Ectodermal cell (in vitro differentiated cells): ENCODE measurements at regions not wholly inside any gene's neighbourhood (a gene's known extent, or its start where the extent isn't known, plus 50 kb on each side); places are given as distances from the start of the nearest gene placed in this dataset.
A peak's percentile ranks its signal among the peaks of the same experiment; 100 is the strongest.

Experiments
- H3K27ac ChIP-seq: 2 replicates; pipeline ENCODE4 v1.7.0; 2013; ENCODE audit warnings: mild to moderate bottlenecking, low read depth, low read length; ENCODE audit not compliant: insufficient read depth, poor library complexity, severe bottlenecking
- H3K27me3 ChIP-seq: 2 replicates; pipeline ENCODE4 v1.7.0; 2013; ENCODE audit warnings: mild to moderate bottlenecking, low read length; ENCODE audit not compliant: insufficient read depth, control insufficient read depth, poor library complexity, severe bottlenecking
- H3K36me3 ChIP-seq: one replicate; pipeline ENCODE4 v1.7.0; 2013; ENCODE audit warnings: low read length; ENCODE audit not compliant: control insufficient read depth, insufficient read depth
- H3K4me1 ChIP-seq: one replicate; pipeline ENCODE4 v1.7.0; 2013; ENCODE audit warnings: low read length; ENCODE audit not compliant: control insufficient read depth, insufficient read depth
- H3K4me3 ChIP-seq: 2 replicates; pipeline ENCODE4 v1.7.0; 2013; ENCODE audit warnings: low read depth, low read length, control low read depth; ENCODE audit not compliant: insufficient read depth
- H3K9me3 ChIP-seq: 2 replicates; pipeline ENCODE4 v1.7.0; 2013; ENCODE audit warnings: mild to moderate bottlenecking, low read length, moderate library complexity; ENCODE audit not compliant: control insufficient read depth
- WGBS, 2 experiments: methylation state at CpG; one replicate each; pipeline ENCODE4 v1.1.7; 2013; ENCODE audit warnings: missing lambda C conversion rate in 2 of 2; 5-methylcytosine and 5-hydroxymethylcytosine counted together

DNA sequence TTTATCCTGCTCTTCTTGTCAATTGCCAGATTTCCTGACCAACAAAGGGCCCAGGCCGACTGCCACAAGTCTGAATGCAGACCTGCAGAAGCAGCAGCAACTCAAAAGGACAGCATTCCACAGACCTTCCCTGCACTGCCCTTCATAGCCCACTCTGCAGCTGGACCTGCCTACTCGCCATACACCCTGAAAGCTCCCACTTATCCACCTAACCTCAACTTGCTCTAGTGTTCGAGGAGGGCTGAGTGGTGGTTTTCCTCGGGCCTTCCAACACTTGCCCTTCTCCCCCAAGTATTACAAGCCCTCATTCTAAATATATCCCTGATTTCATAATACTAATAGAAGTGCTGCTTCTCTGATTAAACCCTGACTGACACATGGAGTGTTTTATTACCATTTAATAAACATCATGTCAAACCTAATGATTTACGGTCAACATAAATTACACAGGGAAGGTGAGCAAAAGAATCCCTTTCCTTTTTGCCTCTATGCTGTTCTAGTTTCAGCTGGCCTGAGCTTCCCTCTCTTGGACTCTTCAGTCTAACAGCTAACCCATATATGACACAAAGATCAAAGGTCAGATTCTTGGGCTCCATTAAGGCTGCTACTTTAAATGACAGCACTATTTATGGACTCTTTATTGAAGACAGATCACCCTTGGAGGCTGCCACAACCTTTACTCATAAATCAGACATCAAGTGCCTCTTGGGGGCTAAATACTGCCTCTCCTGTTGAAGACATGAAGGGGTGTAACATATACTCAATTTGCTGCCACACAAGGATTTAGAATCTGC, 1546.9 kb upstream of the TMEM132C start:
- no peak overlapping the region for H3K27ac ChIP-seq
- no peak overlapping the region for H3K4me3 ChIP-seq
- WGBS, 2 experiments, result 81 to 84% methylated on average over 5 of the region's 5 CpGs

DNA sequence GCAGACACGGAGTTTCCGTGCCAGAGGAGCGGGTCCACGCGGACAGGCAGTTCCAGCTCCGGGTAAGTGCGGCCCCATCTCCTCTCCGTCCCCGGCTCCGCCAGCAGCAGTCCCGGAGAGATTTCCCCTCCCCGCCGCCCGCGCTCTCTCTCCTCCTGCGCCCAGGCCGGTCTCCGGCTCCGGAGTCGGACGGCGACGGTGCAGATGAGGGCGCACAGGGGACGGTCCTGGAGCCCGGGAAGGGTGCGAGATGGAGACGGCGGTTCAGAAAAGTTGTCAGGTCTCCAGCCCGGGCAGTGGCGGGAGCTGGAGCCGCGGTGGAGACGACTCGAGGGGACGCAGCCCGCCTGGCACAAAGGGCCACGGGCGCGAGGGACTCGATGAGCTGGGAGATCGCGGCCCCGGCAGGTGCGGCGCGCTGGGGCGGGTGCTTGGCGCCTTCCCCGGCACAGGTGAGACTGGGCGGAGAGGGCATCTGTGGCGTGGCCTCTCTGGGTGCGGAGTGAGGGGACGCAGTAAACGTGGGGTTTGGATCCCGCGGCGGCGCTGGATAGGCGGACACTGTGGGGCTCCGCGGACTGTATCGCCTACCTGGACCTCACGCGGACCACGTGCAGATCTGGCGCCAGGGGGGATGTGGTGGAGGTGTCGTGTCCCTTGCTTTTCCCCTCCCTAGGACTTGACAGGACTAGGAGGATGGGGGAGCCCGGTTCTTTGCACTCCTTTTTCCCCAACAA, 1540.3 kb upstream of the TMEM132C start:
- Histone ChIP-seq H3K27ac (no peak overlapping the region), H3K4me1 (peaks cover 8% of the 10 kb centered on the region), H3K4me3 (peak overlapping the region; percentile 30), H3K27me3 (peaks cover 49% of the 10 kb centered on the region), H3K36me3 (no peaks in the 10 kb centered on the region), H3K9me3 (no peaks in the 10 kb centered on the region)
- 4 to 5% methylated on average over 69 of the region's 69 CpGs for WGBS, 2 experiments

More for the DNA sequence above, 1546.9 kb upstream of the TMEM132C start:
- Histone ChIP-seq H3K27me3 (peaks cover 10% of the 10 kb centered on the region), H3K36me3 (no peaks in the 10 kb centered on the region), H3K9me3 (no peaks in the 10 kb centered on the region), H3K4me1 (peaks cover 3% of the 10 kb centered on the region)

DNA sequence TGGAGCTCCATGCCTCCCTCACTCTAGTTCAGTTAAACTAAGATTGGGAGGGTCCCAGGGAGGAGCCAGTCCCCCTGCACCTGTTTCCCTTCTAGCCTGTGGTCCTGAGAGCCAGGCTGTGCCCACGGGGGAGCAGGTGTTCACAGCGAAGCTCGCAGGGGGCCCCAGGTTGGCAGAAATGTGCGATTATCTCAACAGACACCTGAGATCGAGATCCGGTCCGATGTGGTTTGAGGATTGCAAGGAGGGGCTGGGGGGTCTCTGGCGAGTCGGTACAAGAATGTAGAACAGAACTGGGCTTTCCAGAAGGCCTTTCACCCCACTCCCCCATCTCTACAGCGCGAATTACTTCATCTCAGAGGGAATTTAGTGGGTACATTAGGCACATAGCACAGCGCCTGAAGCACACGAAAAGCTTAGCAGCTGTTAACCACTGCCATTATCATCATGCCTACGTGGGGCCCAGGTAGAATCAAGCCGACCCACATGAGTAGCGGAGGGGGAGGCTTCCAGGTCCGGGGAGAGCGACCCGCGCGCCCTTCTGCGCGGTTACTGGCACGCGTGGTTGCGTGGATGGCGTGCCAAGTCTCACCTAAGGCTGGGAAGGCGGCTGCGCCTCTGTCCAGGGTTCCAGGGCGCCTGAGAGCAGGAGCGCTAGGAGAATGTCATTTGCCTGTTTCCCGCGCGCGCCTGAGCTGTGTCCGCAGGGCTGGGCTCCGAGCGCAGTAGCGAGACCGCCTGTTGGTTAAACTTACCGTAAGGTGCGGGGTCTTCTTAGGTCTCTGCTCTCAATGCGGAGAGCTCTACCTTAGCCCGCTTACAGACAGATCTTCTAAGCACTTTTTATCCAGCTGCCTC, 1539.5 kb upstream of the TMEM132C start:
- peak overlapping the region; percentile 30 for H3K4me3 ChIP-seq
- no peaks in the 10 kb centered on the region for H3K36me3 ChIP-seq
- WGBS, 2 experiments, result 10 to 12% methylated on average over 44 of the region's 44 CpGs
- no peak overlapping the region for H3K27ac ChIP-seq
- peaks cover 49% of the 10 kb centered on the region for H3K27me3 ChIP-seq
- no peaks in the 10 kb centered on the region for H3K9me3 ChIP-seq
- H3K4me1 ChIP-seq, result peaks cover 8% of the 10 kb centered on the region

DNA sequence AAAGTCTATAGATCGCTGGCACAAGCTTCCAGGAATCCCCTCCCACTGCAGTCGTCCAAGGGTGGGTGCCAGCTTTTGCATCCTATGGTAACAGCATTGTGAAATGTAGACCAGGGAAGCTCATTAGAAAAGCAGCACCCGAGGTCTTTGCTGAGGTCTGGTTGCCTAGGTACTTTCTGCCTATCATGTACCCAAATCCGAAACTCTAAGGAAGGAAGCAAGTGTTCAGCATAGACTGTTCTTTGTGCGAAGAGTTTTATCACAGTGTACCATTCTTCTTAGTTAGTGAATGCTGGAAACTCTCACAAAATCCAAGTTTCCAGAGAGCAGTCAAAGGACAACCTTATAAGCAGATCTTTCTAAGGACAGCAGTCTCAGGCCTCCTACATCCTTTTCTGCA, 1532.7 kb upstream of the TMEM132C start:
- Histone ChIP-seq H3K4me1 (peaks cover 13% of the 10 kb centered on the region), H3K9me3 (no peaks in the 10 kb centered on the region), H3K27me3 (no peaks in the 10 kb centered on the region), H3K27ac (no peak overlapping the region), H3K4me3 (no peak overlapping the region), H3K36me3 (no peaks in the 10 kb centered on the region)
- 71 to 72% methylated on average over 5 of the region's 5 CpGs for WGBS, 2 experiments

DNA sequence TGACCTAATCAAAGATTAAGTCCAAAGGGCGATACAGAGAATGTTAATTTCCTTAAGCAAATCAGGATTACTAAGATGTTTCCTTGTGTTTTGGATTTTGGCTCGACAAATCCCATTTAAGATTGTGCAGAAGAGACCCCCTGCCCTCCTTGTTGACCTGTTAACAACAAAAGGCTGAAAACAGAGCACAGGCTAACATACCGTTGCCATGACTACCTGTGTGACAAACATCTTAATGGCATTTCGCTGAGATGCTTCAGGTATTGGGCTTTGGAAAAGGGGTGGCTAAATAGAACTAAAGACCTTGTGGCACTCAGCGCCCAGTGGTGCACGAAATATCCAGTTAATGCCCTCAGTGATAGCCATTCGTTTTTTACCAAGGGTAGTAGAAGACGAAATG, 1532.3 kb upstream of the TMEM132C start:
- Histone ChIP-seq H3K27me3 (no peaks in the 10 kb centered on the region), H3K4me1 (peaks cover 13% of the 10 kb centered on the region), H3K27ac (no peak overlapping the region), H3K36me3 (no peaks in the 10 kb centered on the region), H3K9me3 (no peaks in the 10 kb centered on the region), H3K4me3 (no peak overlapping the region)
- 84 to 85% methylated on average over 8 of the region's 8 CpGs for WGBS, 2 experiments

DNA sequence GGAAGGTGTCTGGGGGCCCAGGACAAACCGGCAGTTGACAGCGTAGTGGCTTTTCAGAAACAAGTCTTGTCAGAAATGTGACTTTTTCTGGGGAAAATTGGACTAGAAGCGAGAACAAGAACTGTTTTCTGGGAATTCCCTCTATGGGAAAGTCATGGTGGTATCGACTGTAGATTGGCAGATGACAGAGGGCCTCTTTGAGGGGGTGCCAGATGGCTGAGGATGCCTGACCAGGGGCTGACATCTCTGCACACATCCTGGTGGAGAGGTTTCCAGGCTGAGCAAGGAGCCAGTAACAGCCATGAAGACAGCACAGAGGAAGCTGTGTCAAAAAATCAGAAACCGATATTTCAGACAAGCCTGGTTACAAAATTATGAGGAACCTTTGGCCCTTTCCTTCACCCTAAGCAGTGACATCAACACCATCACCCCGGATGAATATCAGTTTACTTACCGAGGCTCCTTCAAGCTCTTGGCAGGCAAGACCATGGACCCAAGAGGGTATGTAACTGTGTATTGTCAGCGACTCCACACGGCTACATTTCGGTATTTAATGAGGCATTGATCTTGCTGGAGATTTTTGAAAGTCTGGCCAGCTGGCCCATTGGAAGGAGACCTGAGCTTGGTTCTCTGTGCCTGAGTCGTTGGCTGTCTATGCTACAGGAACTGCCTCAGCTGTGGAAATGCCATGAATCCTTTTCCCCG, 1525.3 kb upstream of the TMEM132C start:
- H3K27ac ChIP-seq, result no peak overlapping the region
- H3K36me3 ChIP-seq, result no peaks in the 10 kb centered on the region
- WGBS, 2 experiments, result 95% methylated on average over 12 of the region's 12 CpGs
- no peaks in the 10 kb centered on the region for H3K4me1 ChIP-seq
- no peaks in the 10 kb centered on the region for H3K27me3 ChIP-seq
- no peaks in the 10 kb centered on the region for H3K9me3 ChIP-seq
- H3K4me3 ChIP-seq, result no peak overlapping the region

DNA sequence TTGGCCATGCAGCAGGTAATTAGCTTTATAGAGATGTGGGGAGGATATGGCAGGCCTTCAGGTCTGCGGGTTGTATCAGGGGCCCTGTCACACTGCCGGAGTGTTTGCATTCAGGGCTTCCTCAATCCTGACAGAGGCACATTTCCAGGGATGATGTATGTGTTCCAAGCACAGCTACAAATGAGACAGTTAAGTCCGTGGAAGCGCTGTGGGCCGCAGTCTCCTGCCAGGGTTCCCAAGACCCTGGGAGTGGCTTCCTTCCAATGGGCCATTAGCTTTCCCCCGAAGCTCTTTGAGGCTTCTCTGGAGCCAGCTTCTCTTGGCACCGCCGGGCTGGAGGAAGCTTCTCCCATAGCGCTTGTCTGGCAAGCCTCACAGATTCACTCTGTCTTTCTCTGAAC, 1524.7 kb upstream of the TMEM132C start:
- 93 to 94% methylated on average over 9 of the region's 9 CpGs for WGBS, 2 experiments

DNA sequence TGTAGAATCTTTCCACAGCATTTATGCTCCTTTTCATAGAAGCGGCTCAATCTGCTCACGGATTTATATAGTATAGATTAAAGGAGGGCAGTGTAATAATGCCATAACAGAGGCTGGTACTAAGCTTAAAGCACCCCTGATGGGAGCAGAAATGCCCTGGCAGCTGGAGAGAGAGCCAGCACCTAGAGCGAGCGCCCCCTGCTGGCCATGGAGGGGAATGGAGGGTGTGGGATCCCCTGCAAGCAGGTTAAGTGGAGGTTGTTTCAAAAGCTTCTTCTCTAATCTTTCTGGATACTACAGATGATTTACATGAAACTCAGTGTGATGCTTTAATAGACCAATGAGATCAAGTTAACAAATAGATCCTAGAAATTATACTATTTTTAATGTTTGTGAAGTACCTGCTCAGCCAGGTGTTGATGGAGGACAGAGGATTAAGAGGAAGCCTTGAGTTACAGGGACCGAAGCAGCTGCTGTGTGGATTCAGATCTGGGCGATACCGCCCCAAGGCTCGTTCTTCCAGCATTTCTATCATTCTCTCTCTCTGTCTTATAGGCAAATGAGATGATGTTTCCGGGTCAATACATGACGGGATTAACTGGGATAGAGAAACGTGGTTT, 1519.3 kb upstream of the TMEM132C start:
- Histone ChIP-seq H3K4me3 (no peak overlapping the region), H3K27ac (no peak overlapping the region), H3K4me1 (no peaks in the 10 kb centered on the region), H3K36me3 (no peaks in the 10 kb centered on the region), H3K27me3 (no peaks in the 10 kb centered on the region), H3K9me3 (no peaks in the 10 kb centered on the region)
- WGBS, 2 experiments, result 55 to 60% methylated on average over 11 of the region's 11 CpGs

More for the DNA sequence above, 1524.7 kb upstream of the TMEM132C start:
- no peak overlapping the region for H3K27ac ChIP-seq
- no peak overlapping the region for H3K4me3 ChIP-seq
- no peaks in the 10 kb centered on the region for H3K36me3 ChIP-seq
- H3K9me3 ChIP-seq, result no peaks in the 10 kb centered on the region
- no peaks in the 10 kb centered on the region for H3K4me1 ChIP-seq
- H3K27me3 ChIP-seq, result no peaks in the 10 kb centered on the region

DNA sequence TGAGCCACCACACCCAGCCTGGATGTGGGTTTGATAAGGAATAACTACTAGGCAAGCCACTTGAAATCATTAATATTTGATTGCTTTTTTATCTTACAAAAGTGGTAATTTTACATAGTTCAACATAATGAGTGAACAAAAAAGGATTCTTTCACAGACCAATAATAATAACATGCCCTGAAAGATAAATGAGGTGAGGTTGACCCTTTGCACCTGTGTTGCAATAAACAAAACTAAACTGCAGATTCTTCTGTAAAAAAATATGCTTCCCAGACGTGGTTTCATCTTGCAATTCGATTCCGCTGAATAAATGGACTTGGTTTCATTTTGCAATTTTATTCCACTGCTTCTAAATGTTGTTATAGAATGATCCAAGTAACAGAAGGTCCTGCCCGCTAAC, 1514.9 kb upstream of the TMEM132C start:
- no peak overlapping the region for H3K4me3 ChIP-seq
- H3K4me1 ChIP-seq, result no peaks in the 10 kb centered on the region
- H3K27me3 ChIP-seq, result no peaks in the 10 kb centered on the region
- H3K27ac ChIP-seq, result no peak overlapping the region
- no peaks in the 10 kb centered on the region for H3K36me3 ChIP-seq
- H3K9me3 ChIP-seq, result no peaks in the 10 kb centered on the region
- 84 to 92% methylated on average over 3 to 4 of the region's 4 CpGs for WGBS, 2 experiments
